NK-92 treated with Interleukin-12 subunit alpha and Interleukin-12 subunit beta, amount 100 ng/mL, for 24 hours (cell line): ENCODE measurements at regions not wholly inside any gene's neighbourhood (a gene's known extent, or its start where the extent isn't known, plus 50 kb on each side); places are given as distances from the start of the nearest gene placed in this dataset.
"Not testable (repeated sequence)": the region's sequence is repeated elsewhere in the genome, so short reads cannot be mapped to it uniquely, and the experiment has no call there.

Source experiments
- DNase-seq: peaks from one replicate; lab custom pipeline; 2025; lab: John Stamatoyannopoulos, UW

DNA sequence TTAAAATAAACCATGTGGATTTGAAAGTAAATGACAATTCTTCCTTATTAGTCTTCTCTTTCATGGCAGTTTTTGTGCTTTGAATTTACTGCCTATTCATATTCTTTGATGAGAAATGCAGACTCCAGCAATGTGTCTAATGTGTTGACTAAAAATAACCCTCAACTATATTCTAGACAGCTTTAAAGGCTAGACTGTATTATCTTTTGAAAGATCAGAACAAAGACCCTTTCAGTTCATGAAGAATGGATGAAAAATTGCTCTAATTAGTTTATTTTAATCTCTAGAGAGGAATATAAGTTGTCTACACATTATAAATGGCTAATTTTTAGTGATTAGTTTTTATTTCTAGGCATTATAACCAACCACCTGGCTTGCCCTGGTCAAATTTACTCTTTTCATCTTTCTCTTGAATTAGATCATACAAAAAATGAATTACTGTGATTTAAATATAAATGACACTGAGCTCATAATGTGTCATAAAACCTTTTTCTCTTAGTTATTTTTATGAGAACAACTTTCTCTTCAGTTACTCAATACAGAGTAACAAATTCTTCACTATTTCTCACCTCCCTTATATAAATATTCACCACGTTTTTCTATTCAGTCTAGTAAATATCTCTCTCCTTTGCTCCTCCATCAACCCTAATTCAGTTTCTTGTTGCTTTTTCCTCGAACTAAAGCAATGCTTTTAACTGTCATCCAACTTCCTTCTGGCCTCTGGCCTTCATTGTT is 428.5 kb upstream of the TMPRSS15 start:
- DNase-seq: no peak

DNA sequence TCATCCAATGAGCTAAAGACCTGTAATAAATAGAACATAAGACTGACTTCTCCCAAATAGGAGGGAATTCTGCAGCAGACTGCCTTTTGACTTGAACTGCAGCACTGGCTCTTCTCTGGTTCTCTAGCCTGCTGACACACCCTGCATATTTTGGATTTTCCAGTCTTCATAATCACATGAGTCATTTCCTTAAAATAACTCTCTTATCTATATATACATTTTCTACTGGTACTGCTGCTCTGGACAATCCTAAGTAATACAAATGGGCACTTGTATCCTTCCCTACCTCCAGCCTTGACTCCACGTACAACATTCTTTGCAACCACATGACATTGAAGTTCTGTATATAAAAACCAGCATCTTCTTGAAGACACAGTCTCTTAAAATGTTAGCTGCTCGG is 429.4 kb upstream of the TMPRSS15 start:
- DNase-seq: no peak

DNA sequence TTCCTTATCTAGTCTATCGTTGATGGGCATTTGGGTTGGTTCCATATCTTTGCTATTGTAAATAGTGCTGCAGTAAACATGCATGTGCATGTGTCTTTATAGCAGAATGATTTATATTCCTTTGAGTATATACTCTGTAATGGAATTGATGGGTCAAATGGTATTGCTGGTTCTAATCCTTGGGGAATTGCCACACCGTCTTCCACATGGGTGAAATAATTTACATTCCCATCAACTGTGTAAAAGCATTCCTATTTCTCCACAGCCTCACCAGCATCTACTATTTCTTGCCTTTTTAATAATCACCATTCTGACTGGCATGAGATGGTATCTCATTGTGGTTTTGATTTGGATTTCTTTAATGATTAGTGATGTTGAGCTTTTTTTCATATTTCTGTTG is 430.5 kb upstream of the TMPRSS15 start:
- not testable (repeated sequence) for DNase-seq

DNA sequence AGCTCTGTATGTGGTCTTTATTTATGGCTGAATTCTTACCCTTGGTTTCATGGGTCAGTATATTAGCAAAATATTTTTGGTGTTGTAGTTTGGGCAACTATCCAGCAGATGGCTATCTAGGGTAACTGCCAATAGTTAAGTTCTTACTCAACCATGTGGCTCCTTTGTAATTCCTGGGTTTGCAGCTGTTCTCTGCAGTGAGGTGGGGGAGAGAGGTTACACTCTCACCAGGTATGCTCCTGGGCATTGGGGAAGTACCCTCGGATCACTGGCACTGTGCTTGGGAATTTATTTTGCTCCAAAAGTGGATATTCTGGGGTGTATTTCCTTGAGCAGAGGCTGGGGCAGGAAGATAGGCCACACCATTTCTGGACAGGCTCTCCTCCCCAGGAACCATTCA is 436.7 kb upstream of the TMPRSS15 start:
- DNase-seq: no peak

GRCh38 chr21:18857606-18858005 is 454.0 kb upstream of the TMPRSS15 start:
- not testable (repeated sequence) for DNase-seq

- DNase-seq: no peak
Observed at GRCh38 chr21:18869104-18869503, 465.5 kb upstream of the TMPRSS15 start.

- no peak for DNase-seq
Observed at GRCh38 chr21:18877917-18878316, 474.3 kb upstream of the TMPRSS15 start.

GRCh38 chr21:18887922-18888602 is 484.5 kb upstream of the TMPRSS15 start:
- no peak for DNase-seq

DNA sequence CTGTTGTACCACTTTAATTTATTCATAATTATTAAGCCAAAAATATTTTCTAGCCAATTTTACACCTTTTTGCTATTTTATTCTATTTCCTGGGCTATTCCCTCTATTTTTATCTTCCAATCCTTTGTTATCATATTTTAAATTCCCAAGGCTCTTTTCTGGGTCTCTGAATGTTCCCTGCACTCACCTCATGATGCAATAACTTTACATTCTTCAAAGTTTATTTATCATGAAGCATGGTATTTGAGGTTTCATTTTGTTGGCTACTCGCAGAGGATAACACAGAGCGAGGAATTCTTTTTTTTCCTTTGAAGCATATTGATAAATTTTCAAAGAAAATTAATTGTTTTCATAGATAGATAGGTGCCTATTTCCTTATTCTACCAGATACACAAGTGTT is 489.8 kb upstream of the TMPRSS15 start:
- DNase-seq: no peak

- no peak for DNase-seq
Observed at GRCh38 chr21:18894387-18894786, 490.8 kb upstream of the TMPRSS15 start.

DNA sequence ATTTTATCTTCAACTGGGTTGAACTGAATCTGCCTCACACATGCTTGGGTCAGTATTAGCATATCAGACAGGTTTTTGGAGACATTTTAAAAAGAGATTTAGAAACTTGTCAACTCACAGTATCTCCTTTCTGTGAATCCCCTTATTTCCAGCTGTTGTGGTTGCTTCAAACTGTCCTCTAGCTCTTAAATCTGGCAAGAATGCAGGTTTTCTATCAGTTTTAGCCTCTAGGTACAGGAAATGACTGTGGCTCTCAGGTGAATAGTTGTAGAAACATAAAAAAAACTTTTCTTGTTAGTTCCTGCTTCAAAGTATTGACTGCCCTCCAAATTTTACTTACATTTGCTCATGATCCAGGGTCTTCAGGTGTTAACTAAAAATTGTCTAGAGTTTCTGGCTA is 495.7 kb upstream of the TMPRSS15 start:
- DNase-seq: no peak

DNA sequence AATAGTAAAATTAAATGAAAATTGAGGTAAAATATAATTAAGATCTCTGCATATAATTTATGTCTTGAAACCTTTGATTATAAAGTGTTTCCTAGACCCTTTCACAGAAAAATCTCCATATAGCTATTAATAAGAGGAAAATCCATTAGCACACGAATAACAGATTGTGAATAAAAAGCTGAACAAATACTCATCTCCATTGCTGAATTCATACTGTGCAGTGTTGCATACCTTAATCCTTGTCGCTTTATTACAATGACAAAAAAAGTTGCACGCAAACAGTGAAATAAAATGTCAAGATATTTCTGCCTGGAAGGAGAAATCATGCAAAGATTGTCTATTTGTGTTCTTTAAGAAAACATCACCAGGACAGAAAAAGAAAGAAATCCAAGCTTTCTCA is 499.1 kb upstream of the TMPRSS15 start:
- DNase-seq: no peak

DNA sequence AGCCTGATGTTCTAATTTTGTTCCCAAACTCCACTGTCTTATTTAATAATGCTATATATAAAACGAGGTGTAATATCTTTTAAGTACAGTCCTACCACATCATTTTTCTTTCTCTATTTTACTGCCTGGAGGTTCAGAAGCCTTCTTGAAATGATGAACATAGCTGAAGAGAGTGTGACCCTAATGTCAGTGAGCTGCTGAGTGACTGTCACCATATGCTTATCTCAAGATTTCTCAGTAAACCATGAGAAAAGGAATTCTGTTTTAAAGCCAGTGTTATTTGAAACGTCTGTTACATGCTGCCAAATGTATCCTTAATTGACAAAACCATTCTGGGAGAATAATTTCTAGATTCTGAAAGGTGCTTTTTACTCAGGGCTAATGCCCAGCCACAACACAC is 503.5 kb upstream of the TMPRSS15 start:
- DNase-seq: no peak

DNA sequence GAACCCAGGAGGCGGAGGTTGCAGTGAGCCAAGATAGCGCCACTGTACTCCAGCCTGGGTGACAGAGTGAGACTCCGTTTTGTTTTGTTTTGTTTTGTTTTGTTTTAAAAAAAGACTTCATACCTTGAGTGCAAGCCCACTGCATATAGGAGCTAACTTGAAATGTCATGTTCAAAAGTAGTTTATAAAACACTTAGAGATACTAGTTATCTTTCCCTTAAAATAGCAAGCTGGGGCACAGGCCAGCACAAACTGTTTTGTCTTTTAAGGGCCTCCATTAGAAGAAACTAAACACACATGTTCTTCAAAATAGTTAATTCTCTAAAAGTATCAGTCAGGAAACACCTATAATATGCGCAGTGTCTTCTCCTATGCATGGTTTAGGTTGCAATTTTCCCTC is 505.1 kb upstream of the TMPRSS15 start:
- no peak for DNase-seq

GRCh38 chr21:18913914-18914313 is 510.3 kb upstream of the TMPRSS15 start:
- DNase-seq: no peak

- no peak for DNase-seq
Observed at GRCh38 chr21:18914570-18914969, 511.0 kb upstream of the TMPRSS15 start.

DNA sequence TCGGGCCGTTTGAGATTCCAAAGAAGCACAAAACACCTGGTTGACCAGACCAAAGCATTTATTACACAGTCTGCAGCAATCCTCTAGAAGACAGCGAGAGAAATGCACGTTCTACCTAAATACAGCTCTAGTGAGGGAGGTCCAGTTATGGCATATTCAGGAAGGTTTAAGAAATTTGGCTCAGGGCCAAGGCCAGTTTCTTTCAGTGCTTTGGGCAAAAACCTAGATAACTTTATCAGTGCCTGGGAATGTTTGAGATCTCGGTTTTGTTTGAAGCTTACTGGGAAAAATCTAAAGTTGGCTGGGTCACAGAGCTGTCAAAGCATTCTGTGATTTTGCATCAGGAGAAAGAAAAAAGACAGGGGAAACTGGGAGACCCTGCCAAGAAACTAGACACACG is 514.0 kb upstream of the TMPRSS15 start:
- DNase-seq: no peak

GRCh38 chr21:18931237-18931636 is 527.7 kb upstream of the TMPRSS15 start:
- DNase-seq: no peak

- no peak for DNase-seq
Observed at GRCh38 chr21:18937337-18937736, 533.8 kb upstream of the TMPRSS15 start.

GRCh38 chr21:18940791-18941190 is 537.2 kb upstream of the TMPRSS15 start:
- DNase-seq: no peak

GRCh38 chr21:18950045-18950740 is 546.6 kb upstream of the TMPRSS15 start:
- DNase-seq: no peak

DNA sequence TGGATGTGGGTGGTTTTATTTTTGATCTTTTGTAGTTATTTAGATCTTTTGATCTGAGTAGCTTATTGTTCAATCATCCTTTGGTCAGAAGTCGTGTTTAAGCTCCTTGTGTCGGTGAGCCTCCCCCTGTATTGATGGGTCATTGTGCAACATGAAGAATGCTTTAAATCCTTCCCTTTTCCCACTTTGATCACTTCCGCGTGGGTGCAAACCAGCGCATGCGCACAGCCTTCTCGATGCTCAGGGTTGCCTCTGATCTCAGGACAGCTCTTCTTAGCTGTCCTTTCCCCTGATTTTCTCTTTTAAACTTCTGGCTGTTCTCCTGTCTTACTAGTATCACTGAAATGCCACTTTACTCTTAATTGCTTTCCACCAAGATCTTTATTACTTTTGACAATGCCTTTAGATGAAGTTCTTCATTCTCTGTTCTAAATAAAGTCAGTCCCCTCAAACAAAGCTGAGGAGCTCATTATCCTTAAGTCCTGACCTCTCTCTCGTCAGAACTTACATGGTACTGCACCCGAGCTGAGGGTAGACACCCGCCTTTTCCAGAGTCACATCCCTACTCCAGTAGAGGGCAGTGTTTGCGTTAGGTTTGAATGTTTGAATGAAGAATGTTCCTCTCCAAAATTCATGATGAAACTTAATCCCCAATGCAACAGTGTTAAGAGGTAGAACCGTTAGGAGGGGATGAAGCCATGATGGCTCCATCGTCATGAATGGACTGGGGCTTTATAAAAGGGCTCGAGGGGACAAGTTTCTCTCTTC is 547.9 kb upstream of the TMPRSS15 start:
- DNase-seq: no peak
